ENCODE measurements at regions not wholly inside any gene's neighbourhood (a gene's known extent, or its start where the extent isn't known, plus 50 kb on each side); places are given as distances from the start of the nearest gene placed in this dataset.
"Not testable (repeated sequence)": the region's sequence is repeated elsewhere in the genome, so short reads cannot be mapped to it uniquely, and the experiment has no call there.

- H3K27ac ChIP-seq; CTCF ChIA-PET; POLR2A ChIA-PET (ENCODE audit: low non-redundant PET); DNase-seq (ENCODE audit: low spot score): not testable (repeated sequence)
Measured at GRCh38 chr10:46645110-46645509, 66.2 kb downstream of the SYT15 start.

GRCh38 chr10:46646132-46646531 lies 67.2 kb downstream of the SYT15 start:
- CTCF ChIA-PET; H3K27ac ChIP-seq; POLR2A ChIA-PET (ENCODE audit: low non-redundant PET); DNase-seq (ENCODE audit: low spot score): not testable (repeated sequence)

GRCh38 chr10:46650967-46651366 lies 72.0 kb downstream of the SYT15 start:
- POLR2A ChIA-PET (ENCODE audit: low non-redundant PET); CTCF ChIA-PET; DNase-seq (ENCODE audit: low spot score); H3K27ac ChIP-seq: not testable (repeated sequence)

- H3K27ac ChIP-seq; POLR2A ChIA-PET (ENCODE audit: low non-redundant PET); CTCF ChIA-PET; DNase-seq (ENCODE audit: low spot score): not testable (repeated sequence)
Measured at GRCh38 chr10:46657437-46657836, 78.5 kb downstream of the SYT15 start.

GRCh38 chr10:46660027-46660834 lies 81.3 kb downstream of the SYT15 start:
- CTCF ChIA-PET; H3K27ac ChIP-seq; POLR2A ChIA-PET (ENCODE audit: low non-redundant PET); DNase-seq (ENCODE audit: low spot score): not testable (repeated sequence)

GRCh38 chr10:46660835-46661164 lies 81.9 kb downstream of the SYT15 start:
- CTCF ChIA-PET; DNase-seq (ENCODE audit: low spot score); H3K27ac ChIP-seq; POLR2A ChIA-PET (ENCODE audit: low non-redundant PET): not testable (repeated sequence)

- H3K27ac ChIP-seq; CTCF ChIA-PET; POLR2A ChIA-PET (ENCODE audit: low non-redundant PET); DNase-seq (ENCODE audit: low spot score): not testable (repeated sequence)
Measured at GRCh38 chr10:46665536-46665935, 86.6 kb downstream of the SYT15 start.

- H3K27ac ChIP-seq; DNase-seq (ENCODE audit: low spot score); CTCF ChIA-PET; POLR2A ChIA-PET (ENCODE audit: low non-redundant PET): not testable (repeated sequence)
Measured at GRCh38 chr10:46668357-46668997, 89.5 kb downstream of the SYT15 start.

GRCh38 chr10:46677836-46678435 lies 99.0 kb downstream of the SYT15 start:
- CTCF ChIA-PET; DNase-seq (ENCODE audit: low spot score); POLR2A ChIA-PET (ENCODE audit: low non-redundant PET); H3K27ac ChIP-seq: not testable (repeated sequence)

- CTCF ChIA-PET; POLR2A ChIA-PET (ENCODE audit: low non-redundant PET); DNase-seq (ENCODE audit: low spot score); H3K27ac ChIP-seq: not testable (repeated sequence)
Measured at GRCh38 chr10:46691397-46691796, 112.5 kb downstream of the SYT15 start.

GRCh38 chr10:46693218-46693617 lies 114.3 kb downstream of the SYT15 start:
- H3K27ac ChIP-seq; POLR2A ChIA-PET (ENCODE audit: low non-redundant PET); CTCF ChIA-PET; DNase-seq (ENCODE audit: low spot score): not testable (repeated sequence)

- POLR2A ChIA-PET (ENCODE audit: low non-redundant PET); H3K27ac ChIP-seq; CTCF ChIA-PET: not testable (repeated sequence)
Measured at GRCh38 chr10:46717264-46717663, 138.3 kb downstream of the SYT15 start.

GRCh38 chr10:46718014-46718413 lies 139.1 kb downstream of the SYT15 start:
- H3K27ac ChIP-seq; POLR2A ChIA-PET (ENCODE audit: low non-redundant PET); CTCF ChIA-PET; DNase-seq (ENCODE audit: low spot score): not testable (repeated sequence)

More at GRCh38 chr10:46717264-46717663, 138.3 kb downstream of the SYT15 start:
- DNase-seq (ENCODE audit: low spot score), result not testable (repeated sequence)

GRCh38 chr10:46720386-46720785 lies 141.5 kb downstream of the SYT15 start:
- POLR2A ChIA-PET (ENCODE audit: low non-redundant PET); DNase-seq (ENCODE audit: low spot score); H3K27ac ChIP-seq; CTCF ChIA-PET: not testable (repeated sequence)

GRCh38 chr10:46720811-46721518 lies 142.0 kb downstream of the SYT15 start:
- H3K27ac ChIP-seq; CTCF ChIA-PET; POLR2A ChIA-PET (ENCODE audit: low non-redundant PET); DNase-seq (ENCODE audit: low spot score): not testable (repeated sequence)

GRCh38 chr10:46724258-46724657 lies 145.3 kb downstream of the SYT15 start:
- POLR2A ChIA-PET (ENCODE audit: low non-redundant PET); DNase-seq (ENCODE audit: low spot score); H3K27ac ChIP-seq; CTCF ChIA-PET: not testable (repeated sequence)

- H3K27ac ChIP-seq; DNase-seq (ENCODE audit: low spot score); CTCF ChIA-PET; POLR2A ChIA-PET (ENCODE audit: low non-redundant PET): not testable (repeated sequence)
Measured at GRCh38 chr10:46728359-46728758, 149.4 kb downstream of the SYT15 start.
